GM19452 (cell line): ENCODE measurements at regions not wholly inside any gene's neighbourhood (a gene's known extent, or its start where the extent isn't known, plus 50 kb on each side); places are given as distances from the start of the nearest gene placed in this dataset.

Experiments used
- ATAC-seq: cut with Tn5 transposase; IDR thresholded peaks from one replicate; pipeline ENCODE4 v1.9.1; 2021; ENCODE audit not compliant: unreplicated experiment

GRCh38 chr20:4521170-4521968 lies 164.9 kb upstream of the PRNP start:
- ATAC-seq = no peak

DNA sequence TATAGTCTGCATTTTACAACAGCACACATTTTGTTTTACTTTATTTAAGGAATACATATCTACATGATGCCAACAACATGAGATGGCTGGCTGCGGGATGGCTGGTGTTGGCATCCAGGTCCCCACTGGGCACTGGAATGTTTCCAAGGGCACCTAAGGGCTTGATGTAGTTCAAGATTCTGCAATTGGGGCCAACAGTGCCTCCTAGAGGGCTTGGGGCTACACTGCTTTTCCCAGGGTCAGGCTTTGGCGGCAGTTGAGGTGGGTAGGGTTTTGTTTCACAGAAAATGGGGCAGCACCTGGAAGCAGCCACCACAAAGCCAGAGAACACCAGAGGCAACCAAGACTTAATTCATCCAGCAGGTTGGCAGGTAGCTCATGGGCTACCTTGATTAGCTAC lies 166.7 kb upstream of the PRNP start:
- no peak for ATAC-seq

GRCh38 chr20:4516876-4517275 lies 169.4 kb upstream of the PRNP start:
- no peak for ATAC-seq

GRCh38 chr20:4513720-4514119 lies 172.5 kb upstream of the PRNP start:
- no peak for ATAC-seq

DNA sequence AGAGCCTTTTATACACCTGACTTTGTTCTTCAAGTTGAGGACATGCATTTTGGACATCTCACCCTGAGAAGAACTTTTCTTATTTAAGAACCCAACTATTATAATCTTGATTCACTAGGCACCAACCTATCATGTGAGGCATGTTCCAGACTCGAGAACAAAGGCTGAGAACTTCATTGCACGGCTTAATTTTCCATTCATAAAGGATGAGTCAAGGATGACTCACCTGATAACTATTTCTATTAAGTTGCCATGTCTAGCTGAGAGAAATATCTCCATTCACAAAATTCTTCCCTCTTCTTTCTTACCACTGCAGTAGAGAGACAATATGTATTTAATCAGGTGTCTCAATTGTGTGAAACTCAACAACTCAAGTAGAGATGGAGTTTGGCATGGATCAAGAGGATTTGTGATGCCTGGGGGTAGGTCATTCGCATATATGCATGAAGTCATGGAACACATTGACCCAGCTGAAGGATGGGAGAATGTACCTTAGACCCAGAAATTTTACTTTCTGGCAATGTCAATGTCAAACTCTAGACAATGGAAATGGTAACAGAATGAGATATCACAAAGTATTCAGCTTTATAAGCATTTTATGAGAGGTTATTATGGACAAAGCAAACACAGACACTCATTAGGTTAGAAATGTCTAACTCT lies 173.2 kb upstream of the PRNP start:
- no peak for ATAC-seq

- no peak for ATAC-seq
Observed at GRCh38 chr20:4511776-4512175, 174.5 kb upstream of the PRNP start.

DNA sequence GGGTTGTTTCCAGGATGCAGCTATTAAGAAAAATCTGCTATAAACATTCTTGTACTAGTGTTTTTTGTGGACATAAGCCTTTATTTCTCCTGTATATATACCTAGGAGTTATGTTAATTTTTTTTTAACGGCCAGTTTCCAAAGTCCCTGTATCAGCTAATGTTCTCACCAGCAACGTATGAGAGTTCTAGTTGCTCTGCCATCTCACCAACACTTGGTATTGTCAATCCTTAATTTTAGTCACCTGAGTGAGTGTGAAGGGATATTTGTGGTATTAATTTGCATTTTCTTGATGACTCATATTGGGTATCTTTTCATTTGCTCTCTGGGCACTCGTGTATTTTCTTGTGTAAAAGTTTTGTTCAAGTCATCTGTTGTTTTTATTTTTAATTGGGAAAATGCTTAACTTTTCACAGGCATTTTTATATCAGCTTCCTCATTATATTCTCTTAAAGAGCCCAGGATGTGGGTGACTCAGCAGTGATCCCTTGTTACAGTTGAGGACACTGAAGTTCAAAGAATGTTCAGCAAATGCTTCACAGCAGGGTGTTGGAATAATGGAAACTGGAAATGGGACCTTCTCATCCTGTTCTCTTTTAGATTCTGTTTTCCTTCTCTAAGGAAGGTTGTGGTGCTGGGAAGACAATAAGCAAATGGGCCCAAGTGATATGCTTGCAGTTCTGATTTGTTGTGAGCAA lies 176.3 kb upstream of the PRNP start:
- no peak for ATAC-seq

GRCh38 chr20:4508773-4509172 lies 177.5 kb upstream of the PRNP start:
- ATAC-seq = no peak

GRCh38 chr20:4507288-4507719 lies 179.0 kb upstream of the PRNP start:
- no peak for ATAC-seq

- ATAC-seq = no peak
Observed at GRCh38 chr20:4504814-4505213, 181.4 kb upstream of the PRNP start.

- no peak for ATAC-seq
Observed at GRCh38 chr20:4502756-4503155, 183.5 kb upstream of the PRNP start.

GRCh38 chr20:4493386-4493785 lies 192.9 kb upstream of the PRNP start:
- no peak for ATAC-seq

GRCh38 chr20:4491643-4492042 lies 194.6 kb upstream of the PRNP start:
- no peak for ATAC-seq

DNA sequence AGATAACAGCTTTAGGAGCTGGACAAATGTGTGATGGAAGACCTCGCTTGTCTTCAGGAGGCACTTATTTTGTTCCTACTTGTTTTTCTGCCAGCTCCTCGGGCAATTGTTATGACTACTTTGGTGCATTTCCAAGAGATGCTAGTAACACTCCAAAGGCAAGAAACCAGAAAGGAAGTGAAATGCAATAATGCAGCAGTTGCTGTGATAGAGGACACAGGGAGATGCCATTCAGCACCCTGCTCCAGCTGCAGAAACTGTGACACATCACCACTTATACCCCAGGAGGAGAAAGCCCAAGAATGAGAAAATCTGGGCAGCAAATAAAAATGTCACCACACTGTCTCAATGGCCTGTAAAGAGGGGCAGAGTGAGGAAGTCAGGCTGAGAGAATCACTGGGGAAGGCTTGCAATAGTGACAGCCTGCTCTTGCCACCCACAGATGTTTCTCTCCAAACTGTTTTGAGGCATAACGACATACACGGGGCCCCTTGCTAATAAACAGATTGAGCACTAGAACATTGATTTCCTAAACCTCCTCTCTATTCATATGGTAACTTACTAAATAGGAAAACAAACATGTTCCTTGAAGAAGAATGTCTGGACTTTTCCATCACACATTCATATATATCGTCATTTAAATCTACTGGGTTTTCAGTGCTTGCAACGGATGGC lies 195.5 kb upstream of the PRNP start:
- ATAC-seq = no peak

DNA sequence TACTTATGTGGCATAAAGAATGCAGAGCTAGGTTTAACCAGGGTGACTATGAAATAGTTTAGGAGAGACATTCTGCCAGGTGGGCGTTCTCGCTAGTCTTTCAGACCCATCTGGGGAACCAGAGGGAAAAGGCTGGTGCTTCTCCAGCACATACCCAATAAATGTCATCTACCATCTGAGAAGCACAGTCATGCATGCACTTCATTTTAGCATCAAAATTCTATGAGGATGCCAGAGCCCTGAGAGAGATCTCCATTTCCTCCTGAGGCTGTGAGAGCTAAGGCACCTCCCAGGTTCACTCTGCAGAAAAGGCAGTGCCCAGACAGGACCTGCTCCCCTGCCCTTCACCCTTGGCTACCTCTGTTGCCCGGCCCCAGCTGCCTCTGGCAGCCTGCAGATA lies 196.2 kb upstream of the PRNP start:
- ATAC-seq = no peak

- no peak for ATAC-seq
Observed at GRCh38 chr20:4488407-4489339, 197.6 kb upstream of the PRNP start.

DNA sequence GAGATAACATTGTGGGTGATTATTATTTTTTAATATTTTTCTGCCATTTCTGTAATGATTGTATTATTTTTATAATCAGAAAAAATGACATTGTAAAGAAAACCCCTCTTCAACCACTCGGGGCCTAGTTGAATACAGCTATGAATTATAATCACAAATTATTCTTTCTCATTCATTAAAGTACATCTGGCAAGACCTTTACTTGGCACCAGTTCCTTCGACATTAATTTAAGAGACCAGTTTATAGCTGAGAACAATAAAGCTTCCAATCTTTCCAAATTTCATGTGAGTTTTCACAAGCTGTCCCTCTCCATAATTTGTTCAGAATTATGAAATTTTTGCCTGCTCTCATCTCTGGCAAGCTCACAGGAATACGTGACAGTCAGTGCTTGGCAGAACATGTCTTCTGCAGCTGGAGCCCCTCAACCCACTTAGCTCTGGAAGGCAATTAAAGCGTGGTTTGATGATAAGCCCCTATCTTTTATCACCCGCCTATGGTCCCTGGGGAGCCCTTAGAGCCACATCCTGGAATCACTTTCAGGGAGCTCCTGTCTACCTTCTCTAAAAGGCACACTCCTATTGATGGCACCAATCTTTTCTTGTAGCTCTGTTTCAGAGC lies 201.8 kb upstream of the PRNP start:
- no peak for ATAC-seq

GRCh38 chr20:4483961-4484360 lies 202.3 kb upstream of the PRNP start:
- no peak for ATAC-seq

- no peak for ATAC-seq
Observed at GRCh38 chr20:4483486-4483885, 202.8 kb upstream of the PRNP start.

GRCh38 chr20:4480104-4480503 lies 206.2 kb upstream of the PRNP start:
- ATAC-seq = no peak
